ENCODE measurements at regions not wholly inside any gene's neighbourhood (a gene's known extent, or its start where the extent isn't known, plus 50 kb on each side); places are given as distances from the start of the nearest gene placed in this dataset.
A peak's percentile ranks its signal among the peaks of the same experiment; 100 is the strongest.
"Not testable (repeated sequence)": the region's sequence is repeated elsewhere in the genome, so short reads cannot be mapped to it uniquely, and the experiment has no call there.

DNA sequence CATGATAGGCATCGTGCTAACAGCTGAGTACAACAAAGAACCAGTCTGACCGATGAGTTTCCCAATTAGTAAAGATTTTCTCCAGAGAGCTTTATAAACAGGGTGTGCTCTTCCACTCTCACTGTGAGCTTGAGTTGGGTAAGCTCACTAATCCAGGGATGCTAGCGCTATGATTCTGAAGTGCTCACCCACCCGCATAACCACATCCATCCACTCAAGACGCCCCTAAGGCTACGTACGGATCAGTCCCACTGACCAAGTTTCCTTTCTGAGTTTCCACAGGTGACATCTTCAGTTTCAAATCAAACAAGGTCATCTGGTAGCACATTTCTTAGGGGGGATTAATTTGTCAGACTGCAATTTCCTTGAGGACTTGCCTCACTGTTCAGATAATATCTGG is 141.1 kb upstream of the ABI3BP start:
- H3K4me1 ChIP-seq (ENCODE audit: low read length) = peaks cover 15% of the 10 kb centered on the region
- no peak overlapping the region for H3K27ac ChIP-seq (ENCODE audit: low read length)
- H3K9me3 ChIP-seq (ENCODE audit: insufficient read depth, low read length) = peaks cover 10% of the 10 kb centered on the region; the same call in 1 of the 2 replicates
- H3K4me3 ChIP-seq (ENCODE audit: low read length) = peak overlapping the region; percentile 19; the same call in 1 of the 2 replicates
- peak overlapping the region; percentile 34 for H3K4me2 ChIP-seq (ENCODE audit: low read length)
- peaks cover 14% of the 10 kb centered on the region; the same call in 1 of the 2 replicates for H3K27me3 ChIP-seq (ENCODE audit: low read depth, low read length)
- no peaks in the 10 kb centered on the region for H3K36me3 ChIP-seq (replicated peaks; ENCODE audit: low read depth, low read length)
- no peaks in the 10 kb centered on the region for H4K20me1 ChIP-seq (ENCODE audit: insufficient read depth, low read length)
- TF ChIP-seq CTCF (IDR thresholded peaks at IDR 0.05; ENCODE audit: low read depth, low read length) = no peak
- TF ChIP-seq EZH2phosphoT487 (IDR thresholded peaks at IDR 0.05; ENCODE audit: low read depth) = no peak
- H3K9ac ChIP-seq (ENCODE audit: low read length) = no peak overlapping the region
- no peaks in the 10 kb centered on the region for H3K79me2 ChIP-seq (ENCODE audit: low read length)
- H2AFZ ChIP-seq (ENCODE audit: low read depth, low read length) = no peak overlapping the region; the same call in 1 of the 2 replicates

- H2AFZ ChIP-seq (ENCODE audit: low read depth, low read length) = no peak overlapping the region
- H3K27ac ChIP-seq (ENCODE audit: low read length) = no peak overlapping the region
- H3K4me2 ChIP-seq (ENCODE audit: low read length) = peak overlapping the region; percentile 34
- H3K9ac ChIP-seq (ENCODE audit: low read length) = no peak overlapping the region
- peaks cover 19% of the 10 kb centered on the region; the same call in 1 of the 2 replicates for H3K27me3 ChIP-seq (ENCODE audit: low read depth, low read length)
- H3K9me3 ChIP-seq (ENCODE audit: insufficient read depth, low read length) = peaks cover 10% of the 10 kb centered on the region; the same call in 1 of the 2 replicates
- no peaks in the 10 kb centered on the region for H3K79me2 ChIP-seq (ENCODE audit: low read length)
- H3K36me3 ChIP-seq (replicated peaks; ENCODE audit: low read depth, low read length) = no peaks in the 10 kb centered on the region
- H3K4me3 ChIP-seq (ENCODE audit: low read length) = peak overlapping the region; percentile 7; the same call in 1 of the 2 replicates
- TF ChIP-seq CTCF (IDR thresholded peaks at IDR 0.05; ENCODE audit: low read depth, low read length) = no peak
- peaks cover 15% of the 10 kb centered on the region for H3K4me1 ChIP-seq (ENCODE audit: low read length)
- no peaks in the 10 kb centered on the region for H4K20me1 ChIP-seq (ENCODE audit: insufficient read depth, low read length)
These were observed 140.4 kb upstream of the ABI3BP start for GRCh38 chr3:101133652-101134051.

- Histone ChIP-seq H3K9me3 (ENCODE audit: insufficient read depth, low read length) (peaks cover 10% of the 10 kb centered on the region; the same call in 1 of the 2 replicates), H3K4me1 (ENCODE audit: low read length) (peaks cover 15% of the 10 kb centered on the region), H3K27me3 (ENCODE audit: low read depth, low read length) (peaks cover 20% of the 10 kb centered on the region; the same call in 1 of the 2 replicates)
- not testable (repeated sequence) for H2AFZ ChIP-seq (ENCODE audit: low read depth, low read length); H3K4me2 ChIP-seq (ENCODE audit: low read length); H3K36me3 ChIP-seq (replicated peaks; ENCODE audit: low read depth, low read length); H3K4me3 ChIP-seq (ENCODE audit: low read length); H3K27ac ChIP-seq (ENCODE audit: low read length); H4K20me1 ChIP-seq (ENCODE audit: insufficient read depth, low read length); H3K79me2 ChIP-seq (ENCODE audit: low read length); H3K9ac ChIP-seq (ENCODE audit: low read length)
These were observed 140.0 kb upstream of the ABI3BP start for GRCh38 chr3:101133197-101133596.

GRCh38 chr3:101131767-101132166 is 138.5 kb upstream of the ABI3BP start:
- Histone ChIP-seq H3K36me3 (replicated peaks; ENCODE audit: low read depth, low read length) (no peaks in the 10 kb centered on the region), H2AFZ (ENCODE audit: low read depth, low read length) (no peak overlapping the region), H3K4me2 (ENCODE audit: low read length) (no peak overlapping the region), H4K20me1 (ENCODE audit: insufficient read depth, low read length) (no peaks in the 10 kb centered on the region), H3K79me2 (ENCODE audit: low read length) (no peaks in the 10 kb centered on the region), H3K27me3 (ENCODE audit: low read depth, low read length) (peaks cover 28% of the 10 kb centered on the region), H3K9ac (ENCODE audit: low read length) (no peak overlapping the region), H3K9me3 (ENCODE audit: insufficient read depth, low read length) (peaks cover 10% of the 10 kb centered on the region; the same call in 1 of the 2 replicates), H3K4me3 (ENCODE audit: low read length) (no peak overlapping the region), H3K4me1 (ENCODE audit: low read length) (peaks cover 15% of the 10 kb centered on the region), H3K27ac (ENCODE audit: low read length) (no peak overlapping the region)
- no peak; the same call in 1 of the 2 replicates for TF ChIP-seq CTCF (IDR thresholded peaks at IDR 0.05; ENCODE audit: low read depth, low read length)

All from OCI-LY3 (cell line).